ENCODE measurements at regions not wholly inside any gene's neighbourhood (a gene's known extent, or its start where the extent isn't known, plus 50 kb on each side); places are given as distances from the start of the nearest gene placed in this dataset.

GRCh38 chr5:35325836-35326235, 95.5 kb upstream of the PRLR start:
- CTCF ChIA-PET, result no interaction called here

DNA sequence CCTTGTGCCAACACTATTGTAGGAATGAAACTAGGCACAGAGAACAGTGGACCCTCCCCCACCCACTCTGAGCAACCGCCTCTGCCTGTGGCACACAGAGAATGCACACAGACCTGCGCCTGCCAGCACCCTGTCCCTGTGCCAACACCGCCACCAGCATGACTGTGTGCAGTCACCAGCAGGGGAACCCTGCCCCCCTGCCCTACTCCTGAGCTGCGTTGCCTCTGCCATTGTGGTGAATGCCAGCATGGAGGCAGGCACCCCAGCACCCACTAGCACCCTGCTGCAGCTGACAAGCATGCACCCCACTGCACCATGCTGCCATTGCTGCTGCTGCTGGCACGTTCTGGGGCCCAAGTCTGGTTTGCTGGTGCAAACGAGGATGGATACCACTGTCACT, 94.4 kb upstream of the PRLR start:
- H3K27me3 ChIP-seq (ENCODE audit: control insufficient read depth, insufficient read depth, low read length), result no peaks in the 10 kb centered on the region
- TF ChIP-seq CTCF (IDR thresholded peaks at IDR 0.05; ENCODE audit: low read depth, low read length), result no peak
- CTCF ChIA-PET, result no interaction called here
- DNase-seq (ENCODE audit: low read depth, low spot score), result no peak
- H3K27ac ChIP-seq (ENCODE audit: low read depth, low read length), result no peak overlapping the region
- no peak overlapping the region for H3K4me3 ChIP-seq (ENCODE audit: low read depth, low read length)
- no peaks in the 10 kb centered on the region for H3K9me3 ChIP-seq (ENCODE audit: control insufficient read depth, insufficient read depth, low read length)
- POLR2A ChIA-PET, result no interaction called here

More at GRCh38 chr5:35325836-35326235, 95.5 kb upstream of the PRLR start:
- POLR2A ChIA-PET, result no interaction called here
- no peak for TF ChIP-seq CTCF (IDR thresholded peaks at IDR 0.05; ENCODE audit: low read depth, low read length)
- no peak overlapping the region for H3K4me3 ChIP-seq (ENCODE audit: low read depth, low read length)
- H3K27me3 ChIP-seq (ENCODE audit: control insufficient read depth, insufficient read depth, low read length), result no peaks in the 10 kb centered on the region
- no peak for DNase-seq (ENCODE audit: low read depth, low spot score)
- no peak overlapping the region for H3K27ac ChIP-seq (ENCODE audit: low read depth, low read length)
- H3K9me3 ChIP-seq (ENCODE audit: control insufficient read depth, insufficient read depth, low read length), result no peaks in the 10 kb centered on the region

GRCh38 chr5:35324201-35324600, 93.9 kb upstream of the PRLR start:
- TF ChIP-seq CTCF (IDR thresholded peaks at IDR 0.05; ENCODE audit: low read depth, low read length), result no peak
- H3K9me3 ChIP-seq (ENCODE audit: control insufficient read depth, insufficient read depth, low read length), result no peaks in the 10 kb centered on the region
- DNase-seq (ENCODE audit: low read depth, low spot score), result no peak
- ChIA-PET CTCF (no interaction called here), POLR2A (no interaction called here)
- no peak overlapping the region for H3K4me3 ChIP-seq (ENCODE audit: low read depth, low read length)
- no peak overlapping the region for H3K27ac ChIP-seq (ENCODE audit: low read depth, low read length)
- no peaks in the 10 kb centered on the region for H3K27me3 ChIP-seq (ENCODE audit: control insufficient read depth, insufficient read depth, low read length)

DNA sequence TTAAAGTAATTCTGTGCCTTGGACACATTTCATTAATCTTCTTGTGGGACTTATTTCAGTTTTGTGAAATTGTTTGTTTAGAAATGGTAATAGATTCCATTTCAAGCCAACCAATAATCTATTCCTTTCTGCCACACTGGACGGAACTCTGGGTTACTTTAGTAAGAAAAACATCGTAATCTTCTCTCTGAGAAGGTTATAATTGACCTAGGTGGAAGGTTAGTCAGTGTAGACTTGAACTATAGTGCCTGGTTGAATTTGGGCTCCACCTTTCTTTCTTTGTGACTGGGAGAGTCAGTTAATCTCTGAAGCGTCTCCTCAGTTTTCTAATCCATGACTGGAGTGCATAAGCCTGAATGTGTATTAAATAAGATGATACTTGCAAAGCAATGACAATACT, 89.7 kb upstream of the PRLR start:
- CTCF ChIA-PET, result no interaction called here
- no peaks in the 10 kb centered on the region for H3K27me3 ChIP-seq (ENCODE audit: control insufficient read depth, insufficient read depth, low read length)
- H3K27ac ChIP-seq (ENCODE audit: low read depth, low read length), result no peak overlapping the region
- H3K9me3 ChIP-seq (ENCODE audit: control insufficient read depth, insufficient read depth, low read length), result no peaks in the 10 kb centered on the region
- TF ChIP-seq CTCF (IDR thresholded peaks at IDR 0.05; ENCODE audit: low read depth, low read length), result no peak
- no peak overlapping the region for H3K4me3 ChIP-seq (ENCODE audit: low read depth, low read length)
- POLR2A ChIA-PET, result no interaction called here
- DNase-seq (ENCODE audit: low read depth, low spot score), result no peak

- no peaks in the 10 kb centered on the region for H3K27me3 ChIP-seq (ENCODE audit: control insufficient read depth, insufficient read depth, low read length)
- no peak for TF ChIP-seq CTCF (IDR thresholded peaks at IDR 0.05; ENCODE audit: low read depth, low read length)
- no peaks in the 10 kb centered on the region for H3K9me3 ChIP-seq (ENCODE audit: control insufficient read depth, insufficient read depth, low read length)
- H3K4me3 ChIP-seq (ENCODE audit: low read depth, low read length), result no peak overlapping the region
- CTCF ChIA-PET, result no interaction called here
- no peak for DNase-seq (ENCODE audit: low read depth, low spot score)
- POLR2A ChIA-PET, result no interaction called here
- H3K27ac ChIP-seq (ENCODE audit: low read depth, low read length), result no peak overlapping the region
Observed at GRCh38 chr5:35319333-35320002, 89.2 kb upstream of the PRLR start.
